Non-pigmented ciliary epithelial cell (primary cell): ENCODE measurements at regions not wholly inside any gene's neighbourhood (a gene's known extent, or its start where the extent isn't known, plus 50 kb on each side); places are given as distances from the start of the nearest gene placed in this dataset.
"Not testable (repeated sequence)": the region's sequence is repeated elsewhere in the genome, so short reads cannot be mapped to it uniquely, and the experiment has no call there.

Experiments used
- DNase-seq: peaks from one replicate; pipeline ENCODE4 v3.0.0-alpha.2; 2010; ENCODE audit warnings: low read depth

DNA sequence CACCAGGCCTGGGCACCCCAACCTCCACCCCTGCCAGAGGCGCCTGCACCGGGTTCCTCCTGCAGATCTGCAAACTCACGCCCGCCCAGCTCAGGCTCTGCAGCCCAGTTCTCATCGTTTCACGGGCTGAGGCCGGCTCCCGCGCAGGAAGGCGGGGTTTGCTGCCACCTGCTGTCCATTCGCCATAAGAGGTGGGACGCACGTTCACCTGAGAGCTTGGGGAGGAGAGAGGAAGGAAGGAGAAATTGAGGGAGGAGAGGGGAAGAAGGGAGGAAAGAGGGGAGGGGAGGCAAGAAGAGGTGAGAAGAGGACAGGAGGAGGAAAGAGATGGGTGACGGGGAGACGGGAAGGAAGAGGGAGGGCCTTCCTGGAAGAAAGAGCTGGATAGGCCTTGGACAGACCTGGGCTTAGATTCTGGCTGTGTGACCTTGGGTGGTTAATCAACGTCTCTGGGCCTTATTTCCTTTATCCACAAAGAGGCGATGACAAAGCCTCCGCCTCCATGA, 114.5 kb downstream of the ADRA2C start:
- peak; percentile 6 for DNase-seq

GRCh38 chr4:3882316-3882885, 116.2 kb downstream of the ADRA2C start:
- not testable (repeated sequence) for DNase-seq

DNA sequence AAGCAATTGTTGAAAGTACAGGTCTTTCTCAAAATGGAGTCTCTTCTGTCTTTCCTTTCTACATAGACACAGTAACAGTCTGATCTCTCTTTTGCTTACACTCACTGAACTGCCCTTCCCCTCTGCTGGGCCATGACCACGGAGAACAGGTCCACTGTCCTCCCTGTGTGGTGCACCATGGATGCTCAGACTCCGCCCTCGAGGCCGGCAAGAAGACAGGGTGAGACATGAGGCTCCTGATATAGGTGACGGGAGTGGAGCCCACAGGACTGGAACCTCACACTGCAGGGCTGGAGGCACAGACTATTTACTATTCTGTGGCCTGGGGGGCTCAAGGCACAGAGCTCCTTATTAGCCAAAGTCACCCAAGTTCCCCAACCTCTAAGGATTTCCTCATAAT, 118.1 kb downstream of the ADRA2C start:
- DNase-seq: not testable (repeated sequence)

GRCh38 chr4:3893590-3893989, 127.4 kb downstream of the ADRA2C start:
- not testable (repeated sequence) for DNase-seq

- DNase-seq: not testable (repeated sequence)
These were observed 128.1 kb downstream of the ADRA2C start for GRCh38 chr4:3894086-3894959.

DNA sequence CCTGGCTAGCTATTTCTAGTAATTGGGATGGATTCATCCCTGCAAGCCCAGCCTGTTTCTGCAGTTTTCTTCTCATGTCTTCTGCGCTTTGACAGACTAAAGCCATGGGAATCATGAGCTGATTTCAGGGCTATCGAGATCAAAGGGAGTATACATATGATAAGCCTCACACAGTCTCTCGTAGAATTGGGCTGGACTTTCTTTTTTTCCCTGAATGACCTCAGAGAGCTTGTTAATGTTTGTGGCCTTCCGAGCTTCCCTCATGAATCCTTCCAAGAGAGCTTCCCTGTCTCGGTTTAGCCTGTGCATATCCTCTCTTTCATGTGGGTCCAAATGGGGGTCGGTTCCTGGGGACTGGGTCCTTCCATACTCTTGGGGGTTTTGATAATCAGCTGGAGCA, 130.3 kb downstream of the ADRA2C start:
- DNase-seq: no peak

GRCh38 chr4:3896871-3897578, 130.8 kb downstream of the ADRA2C start:
- DNase-seq: not testable (repeated sequence)

DNA sequence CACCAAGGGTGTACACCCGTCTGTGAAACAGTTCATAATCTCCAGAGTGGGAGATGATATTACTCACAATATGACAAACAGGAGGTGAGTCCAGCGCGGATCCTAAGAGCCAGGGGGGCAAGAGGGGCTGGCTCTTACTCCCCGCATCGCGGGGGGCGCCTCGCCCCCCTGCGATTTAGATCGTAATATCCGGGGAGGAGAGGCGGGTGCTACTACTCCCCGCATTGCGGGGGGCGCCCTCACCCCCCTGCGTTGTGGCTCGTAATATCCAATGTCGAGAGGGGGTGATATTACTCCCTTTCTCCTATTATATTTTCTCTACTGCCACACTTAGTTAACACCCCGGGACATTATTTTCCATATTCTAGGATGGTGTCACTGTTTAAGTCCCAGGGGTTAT, 131.9 kb downstream of the ADRA2C start:
- no peak for DNase-seq

- DNase-seq: not testable (repeated sequence)
These were observed 132.7 kb downstream of the ADRA2C start for GRCh38 chr4:3898928-3899327.

DNA sequence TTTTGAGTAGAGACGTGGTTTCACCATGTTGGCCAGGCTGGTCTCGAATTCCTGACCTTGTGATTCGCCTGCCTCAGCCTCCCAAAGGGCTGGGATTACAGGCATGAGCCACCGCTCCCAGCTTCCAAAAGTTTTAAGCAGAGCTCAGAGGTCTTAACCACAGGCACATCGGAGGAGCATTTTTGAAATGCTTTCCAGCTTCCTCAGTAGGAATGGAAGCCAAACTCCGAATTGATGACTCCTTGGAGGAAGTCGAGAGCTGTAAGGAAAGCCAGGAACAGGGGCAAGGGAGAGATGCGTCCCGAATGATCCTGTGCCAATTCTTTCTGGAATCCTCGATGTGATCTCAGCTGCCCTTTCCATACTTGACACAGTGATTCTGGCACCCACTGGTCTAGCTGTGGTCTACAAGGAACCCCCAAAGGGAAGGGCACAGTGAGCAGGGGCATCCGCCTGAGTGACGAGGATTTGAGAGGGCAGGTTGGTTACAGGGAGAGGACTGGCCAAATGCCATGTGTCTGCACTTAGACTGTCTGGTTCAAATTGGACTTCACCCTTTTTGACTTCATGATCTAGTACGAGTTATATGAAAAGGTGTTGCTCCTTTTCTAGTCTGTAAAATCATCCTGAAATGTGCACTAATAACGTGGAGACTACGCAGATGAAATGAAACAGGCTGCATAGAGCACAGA, 138.2 kb downstream of the ADRA2C start:
- not testable (repeated sequence) for DNase-seq

DNA sequence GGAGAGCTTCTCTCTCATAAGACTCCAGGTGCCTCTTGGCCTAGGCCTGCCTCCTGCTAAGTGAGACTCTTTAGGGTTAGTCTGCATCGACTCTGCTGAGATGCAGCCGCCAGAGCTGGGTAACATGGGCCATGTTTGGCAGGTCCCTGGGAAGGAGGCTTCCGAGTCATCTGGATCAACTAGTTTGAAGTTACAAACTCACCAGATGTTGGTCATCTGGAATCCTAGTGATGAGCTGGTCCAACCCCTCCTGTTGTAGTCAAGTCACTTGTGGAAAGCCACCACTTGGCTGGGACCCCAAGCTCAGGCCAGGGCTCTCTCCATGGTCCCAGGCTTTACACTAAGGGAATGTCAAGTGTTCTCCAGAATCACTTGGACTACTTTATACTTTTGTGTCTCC, 143.4 kb downstream of the ADRA2C start:
- DNase-seq: not testable (repeated sequence)

DNA sequence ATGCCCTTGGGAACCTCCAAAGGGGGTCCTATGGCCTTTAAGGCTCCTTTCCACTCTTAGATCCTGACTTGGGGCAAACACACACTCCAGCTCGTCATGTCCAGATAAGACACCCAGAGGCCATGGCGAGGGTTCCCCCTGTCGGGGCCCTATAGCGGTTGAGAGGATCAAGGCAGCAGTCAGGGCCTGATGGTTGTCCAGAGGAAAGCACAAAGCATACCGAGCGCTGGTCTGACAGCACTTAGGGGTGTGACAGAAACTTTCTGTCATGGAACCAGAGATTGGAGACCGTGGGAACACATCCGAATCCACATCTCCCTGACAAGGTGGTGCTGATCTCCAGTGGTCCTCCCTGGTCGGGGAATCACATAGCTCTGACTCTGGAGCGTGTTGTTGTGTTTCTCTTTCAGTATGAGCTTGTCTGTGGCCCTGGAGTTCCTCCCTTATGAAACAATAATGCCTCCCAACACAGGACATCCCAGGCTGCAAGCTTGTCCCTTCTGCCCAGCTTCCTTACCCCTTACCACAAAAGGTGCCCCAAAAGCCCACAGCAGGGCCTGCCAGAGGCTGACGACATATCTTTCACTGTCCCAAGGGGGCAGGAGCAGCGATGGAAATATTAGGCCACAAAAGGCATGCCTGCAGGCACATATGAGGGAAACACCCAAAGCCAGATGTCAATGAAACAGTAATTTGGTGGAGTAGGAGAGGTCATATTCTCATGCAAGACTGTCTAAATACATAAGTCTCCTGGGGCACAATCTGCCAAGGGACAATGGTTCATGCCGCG, 144.2 kb downstream of the ADRA2C start:
- not testable (repeated sequence) for DNase-seq

DNA sequence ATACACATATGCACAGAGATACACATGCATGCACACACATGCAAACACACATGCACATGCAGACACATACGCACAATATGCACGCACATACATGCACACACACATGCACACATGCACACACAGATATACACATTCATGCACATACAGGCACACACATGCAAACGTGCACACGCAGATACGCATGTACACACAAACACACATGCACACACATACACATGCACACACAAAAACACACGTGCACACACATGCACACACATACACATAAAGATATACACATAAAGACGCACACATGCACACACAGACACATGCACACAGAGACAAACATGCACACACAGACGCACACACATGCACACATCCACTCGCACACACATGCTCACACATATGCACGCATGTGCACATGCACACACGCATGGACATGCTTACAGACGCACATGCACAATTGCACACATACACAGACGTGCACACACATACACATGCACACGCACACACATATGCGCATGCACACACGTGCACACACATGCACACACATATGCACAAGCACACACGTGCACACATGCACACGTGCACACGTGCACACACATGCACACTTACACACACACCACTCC, 145.2 kb downstream of the ADRA2C start:
- DNase-seq: no peak

DNA sequence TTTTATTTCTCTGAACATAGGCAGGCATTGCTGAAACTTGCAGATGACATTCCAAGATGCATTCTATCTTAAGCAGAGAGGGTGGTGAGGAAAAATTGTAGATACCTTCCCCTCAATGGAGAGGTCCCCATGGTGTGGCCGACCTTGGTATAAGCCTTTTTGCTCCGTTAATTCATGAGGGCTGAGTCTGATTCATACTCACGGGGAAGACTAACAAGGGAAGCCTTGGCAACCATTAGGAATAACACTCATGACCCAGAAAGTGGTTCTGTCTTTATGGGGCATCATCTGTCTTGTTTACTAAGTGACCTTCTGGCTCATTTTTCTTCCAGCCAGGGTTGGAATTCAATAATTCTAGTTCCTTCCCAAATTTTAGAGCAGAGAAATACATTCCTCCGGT, 148.3 kb downstream of the ADRA2C start:
- DNase-seq: not testable (repeated sequence)

DNA sequence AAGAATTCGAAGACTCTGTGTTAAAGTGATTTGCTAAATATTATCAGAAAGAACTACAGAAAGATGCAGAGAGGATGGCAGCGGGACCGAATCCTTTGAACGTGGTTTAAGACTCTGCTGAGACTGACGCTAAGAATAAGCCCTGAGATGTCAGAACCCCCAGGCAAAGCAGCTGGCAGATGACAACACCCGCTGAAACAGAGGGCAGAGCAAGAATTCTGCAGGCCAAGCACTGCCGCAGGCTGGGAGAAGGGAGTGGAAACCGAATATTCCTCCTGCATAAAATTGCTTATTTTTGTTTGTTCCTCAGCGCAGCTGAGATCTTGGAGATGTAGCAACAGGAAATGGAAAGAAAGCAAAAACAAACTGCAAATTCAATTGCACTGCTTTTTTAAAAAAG, 153.3 kb downstream of the ADRA2C start:
- DNase-seq: not testable (repeated sequence)

DNA sequence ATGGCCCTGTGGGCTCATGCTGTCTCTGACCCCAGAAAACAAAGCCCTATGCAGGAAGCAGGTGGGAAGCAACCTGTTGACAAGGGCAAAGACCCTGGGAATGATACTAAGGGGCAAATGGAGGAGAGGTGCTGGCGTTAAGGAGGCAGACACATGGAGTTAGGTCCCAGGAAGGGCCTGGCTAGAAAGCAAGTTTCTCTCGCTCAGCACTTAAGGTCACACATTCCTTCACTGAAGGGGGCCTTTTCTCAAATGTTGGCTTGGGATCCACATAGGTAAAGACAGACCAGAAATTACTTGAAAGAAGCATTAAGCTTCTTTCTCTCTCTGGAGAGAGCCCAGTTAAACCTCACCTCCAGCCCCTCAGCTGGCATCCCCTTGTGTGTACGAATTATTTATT, 155.7 kb downstream of the ADRA2C start:
- DNase-seq: not testable (repeated sequence)

- DNase-seq: not testable (repeated sequence)
These were observed 159.7 kb downstream of the ADRA2C start for GRCh38 chr4:3925841-3926240.

DNA sequence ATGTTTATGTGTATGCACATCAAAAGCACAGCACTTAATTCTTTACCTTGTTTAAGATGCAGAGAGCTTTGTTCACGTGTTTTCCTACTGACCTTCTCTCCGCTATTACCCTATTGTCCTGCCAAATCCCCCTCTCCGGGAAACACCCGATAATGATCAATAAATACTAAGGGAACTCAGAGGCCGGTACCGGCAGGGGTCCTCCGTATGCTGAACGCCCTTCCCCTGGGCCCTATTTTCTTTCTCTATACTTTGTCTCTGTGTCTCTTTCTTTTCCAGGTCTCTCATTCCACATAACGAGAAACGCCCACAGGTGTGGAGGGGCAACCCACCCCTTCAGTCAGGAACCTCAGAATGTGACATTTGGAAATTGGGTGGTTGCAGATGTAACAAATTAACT, 160.1 kb downstream of the ADRA2C start:
- DNase-seq: not testable (repeated sequence)

DNA sequence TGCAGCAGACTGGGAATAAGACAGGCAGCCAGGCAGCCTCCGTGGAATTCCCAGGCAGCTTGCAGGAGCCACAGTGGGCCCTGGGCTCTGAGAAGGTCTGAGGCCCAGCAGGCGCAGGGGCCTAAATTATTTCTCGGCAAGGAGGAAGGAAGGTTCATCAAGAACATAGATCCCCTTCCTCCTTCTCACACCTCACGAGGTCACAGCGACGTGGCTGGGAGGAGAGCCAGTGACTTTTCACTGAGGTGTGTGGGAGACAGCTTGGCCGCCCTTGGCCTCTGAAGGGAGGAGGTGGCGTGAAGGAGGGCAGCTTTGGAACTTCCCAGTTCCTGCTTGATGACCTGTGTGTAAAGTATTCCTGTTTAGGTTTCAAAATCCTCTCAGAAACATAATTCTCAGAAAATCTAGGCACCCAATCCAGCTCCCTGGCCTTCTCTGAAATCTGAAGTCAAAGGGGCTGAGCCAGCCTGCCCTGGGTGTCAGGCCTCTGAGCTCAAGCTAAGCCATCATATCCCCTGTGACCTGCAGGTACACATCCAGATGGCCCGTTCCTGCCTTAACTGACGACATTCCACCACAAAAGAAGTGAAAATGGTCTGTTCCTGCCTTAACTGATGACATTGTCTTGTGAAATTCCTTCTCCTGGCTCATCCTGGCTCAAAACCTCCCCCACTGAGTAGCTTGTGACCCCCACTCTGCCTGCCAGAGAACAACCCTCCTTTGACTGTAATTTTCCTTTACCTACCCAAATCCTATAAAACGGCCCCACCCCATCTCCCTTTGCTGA, 161.0 kb downstream of the ADRA2C start:
- DNase-seq: not testable (repeated sequence)

DNA sequence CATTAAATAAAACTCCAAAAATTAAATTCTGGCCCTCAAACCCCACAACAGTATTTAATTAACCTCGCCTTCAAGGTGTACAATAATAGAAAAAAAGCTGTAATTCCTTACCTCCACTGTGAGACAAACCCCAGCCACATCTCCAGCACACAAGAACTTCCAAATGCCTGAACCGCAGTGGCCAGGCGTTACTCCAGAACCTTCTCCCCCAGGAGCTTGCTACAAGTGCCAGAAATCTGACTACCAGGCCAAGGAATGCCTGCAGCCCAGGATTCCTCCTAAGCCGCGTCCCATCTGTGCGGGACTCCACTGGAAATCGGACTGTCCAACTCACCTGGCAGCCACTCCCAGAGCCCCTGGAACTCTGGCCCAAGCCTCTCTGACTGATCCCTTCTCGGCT, 163.2 kb downstream of the ADRA2C start:
- DNase-seq: not testable (repeated sequence)
